Glutamatergic neuron (in vitro differentiated cells): ENCODE measurements at regions not wholly inside any gene's neighbourhood (a gene's known extent, or its start where the extent isn't known, plus 50 kb on each side); places are given as distances from the start of the nearest gene placed in this dataset.

Source experiments
- DNase-seq: peaks from one replicate; pipeline ENCODE4 v3.0.0; 2022
- H3K27ac Mint-ChIP-seq: one replicate; pipeline ENCODE4 v1.8.0; 2020; ENCODE audit warnings: mild to moderate bottlenecking, mixed read lengths, inconsistent platforms; ENCODE audit not compliant: unreplicated experiment
- H3K27me3 Mint-ChIP-seq: one replicate; pipeline ENCODE4 v1.8.0; 2020; ENCODE audit warnings: mild to moderate bottlenecking, moderate library complexity, mixed read lengths, inconsistent platforms; ENCODE audit not compliant: unreplicated experiment
- H3K36me3 Mint-ChIP-seq: one replicate; pipeline ENCODE4 v1.8.0; 2020; ENCODE audit warnings: mild to moderate bottlenecking, mixed read lengths, inconsistent platforms; ENCODE audit not compliant: unreplicated experiment
- H3K4me1 Mint-ChIP-seq: one replicate; pipeline ENCODE4 v1.8.0; 2020; ENCODE audit warnings: mild to moderate bottlenecking, low read depth, mixed read lengths, inconsistent platforms; ENCODE audit not compliant: unreplicated experiment
- H3K4me3 Mint-ChIP-seq: one replicate; pipeline ENCODE4 v1.8.0; 2020; ENCODE audit warnings: mild to moderate bottlenecking, mixed read lengths, inconsistent platforms; ENCODE audit not compliant: unreplicated experiment
- H3K9me3 Mint-ChIP-seq: one replicate; pipeline ENCODE4 v1.8.0; 2020; ENCODE audit warnings: mild to moderate bottlenecking, moderate library complexity, mixed read lengths, inconsistent platforms; ENCODE audit not compliant: unreplicated experiment
- TF ChIP-seq, protein P1 (sequence below): fragments of 200-600 bp; sonication (generic); IDR thresholded peaks from one replicate; pipeline ENCODE4 v1.5.0; 2021; ENCODE audit not compliant: partially characterized antibody, unreplicated experiment

DNA sequence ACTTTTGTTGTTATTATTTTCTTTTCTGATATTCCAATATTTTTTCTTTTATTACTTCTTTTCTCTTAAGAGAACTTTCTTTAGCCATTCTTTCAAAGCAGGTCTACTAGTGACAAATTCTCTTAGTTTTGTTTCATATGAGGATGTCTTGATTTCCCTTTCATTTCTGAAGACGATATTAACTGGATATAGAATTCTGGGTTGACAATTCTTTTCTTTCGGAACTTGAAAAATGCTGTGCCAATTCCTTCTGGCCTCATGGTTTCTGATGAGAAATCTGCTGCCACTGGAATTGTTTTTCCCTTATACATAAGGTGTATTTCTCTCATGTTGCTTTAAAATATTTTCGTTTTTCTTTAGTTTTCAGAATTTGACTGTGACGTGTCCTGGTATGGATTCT lies 97.0 kb upstream of the KIF5B start:
- TF ChIP-seq, protein P1, sequence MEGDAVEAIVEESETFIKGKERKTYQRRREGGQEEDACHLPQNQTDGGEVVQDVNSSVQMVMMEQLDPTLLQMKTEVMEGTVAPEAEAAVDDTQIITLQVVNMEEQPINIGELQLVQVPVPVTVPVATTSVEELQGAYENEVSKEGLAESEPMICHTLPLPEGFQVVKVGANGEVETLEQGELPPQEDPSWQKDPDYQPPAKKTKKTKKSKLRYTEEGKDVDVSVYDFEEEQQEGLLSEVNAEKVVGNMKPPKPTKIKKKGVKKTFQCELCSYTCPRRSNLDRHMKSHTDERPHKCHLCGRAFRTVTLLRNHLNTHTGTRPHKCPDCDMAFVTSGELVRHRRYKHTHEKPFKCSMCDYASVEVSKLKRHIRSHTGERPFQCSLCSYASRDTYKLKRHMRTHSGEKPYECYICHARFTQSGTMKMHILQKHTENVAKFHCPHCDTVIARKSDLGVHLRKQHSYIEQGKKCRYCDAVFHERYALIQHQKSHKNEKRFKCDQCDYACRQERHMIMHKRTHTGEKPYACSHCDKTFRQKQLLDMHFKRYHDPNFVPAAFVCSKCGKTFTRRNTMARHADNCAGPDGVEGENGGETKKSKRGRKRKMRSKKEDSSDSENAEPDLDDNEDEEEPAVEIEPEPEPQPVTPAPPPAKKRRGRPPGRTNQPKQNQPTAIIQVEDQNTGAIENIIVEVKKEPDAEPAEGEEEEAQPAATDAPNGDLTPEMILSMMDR, result no peak
- DNase-seq, result no peak
- Mint-ChIP-seq H3K27me3 (peaks cover 4% of the 10 kb centered on the region), H3K27ac (no peak overlapping the region), H3K9me3 (peaks cover 4% of the 10 kb centered on the region), H3K4me3 (no peak overlapping the region), H3K36me3 (peaks cover 4% of the 10 kb centered on the region), H3K4me1 (no peaks in the 10 kb centered on the region)

DNA sequence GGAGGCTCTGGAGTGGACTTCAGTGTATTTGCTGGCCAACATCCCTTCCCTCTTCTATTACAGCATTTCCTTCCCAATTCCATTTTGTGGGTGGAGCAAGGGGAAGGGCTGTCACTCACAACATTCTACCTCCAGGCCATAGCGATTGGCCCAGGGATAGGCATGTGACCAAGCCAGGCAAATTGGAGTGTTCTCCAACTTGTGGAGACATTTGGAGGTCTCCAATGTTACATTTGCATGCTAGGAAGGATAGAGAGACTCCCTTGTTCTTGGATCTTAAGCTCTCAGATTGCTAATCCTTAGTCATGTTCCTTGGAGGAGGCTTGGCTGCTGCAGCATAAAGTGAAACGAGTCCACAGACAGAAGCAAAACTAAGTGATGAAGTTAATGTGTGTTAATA lies 95.6 kb upstream of the KIF5B start:
- Mint-ChIP-seq H3K27me3 (peaks cover 4% of the 10 kb centered on the region), H3K4me3 (no peak overlapping the region), H3K27ac (no peak overlapping the region), H3K9me3 (peaks cover 4% of the 10 kb centered on the region), H3K36me3 (peaks cover 7% of the 10 kb centered on the region), H3K4me1 (no peaks in the 10 kb centered on the region)
- no peak for DNase-seq
- TF ChIP-seq, protein P1, result no peak

- Mint-ChIP-seq H3K27ac (no peak overlapping the region), H3K4me3 (no peak overlapping the region), H3K27me3 (peaks cover 4% of the 10 kb centered on the region), H3K36me3 (peaks cover 7% of the 10 kb centered on the region), H3K9me3 (peaks cover 4% of the 10 kb centered on the region), H3K4me1 (no peaks in the 10 kb centered on the region)
- DNase-seq, result no peak
- TF ChIP-seq, protein P1, result no peak
Observed at GRCh38 chr10:32150532-32151101, 94.4 kb upstream of the KIF5B start.

- H3K27me3 Mint-ChIP-seq, result peaks cover 4% of the 10 kb centered on the region
- no peak overlapping the region for H3K4me3 Mint-ChIP-seq
- TF ChIP-seq, protein P1, result no peak
- peaks cover 3% of the 10 kb centered on the region for H3K36me3 Mint-ChIP-seq
- DNase-seq, result no peak
- no peak overlapping the region for H3K27ac Mint-ChIP-seq
- H3K4me1 Mint-ChIP-seq, result no peaks in the 10 kb centered on the region
- H3K9me3 Mint-ChIP-seq, result peaks cover 4% of the 10 kb centered on the region
Observed at GRCh38 chr10:32149252-32149955, 93.2 kb upstream of the KIF5B start.

DNA sequence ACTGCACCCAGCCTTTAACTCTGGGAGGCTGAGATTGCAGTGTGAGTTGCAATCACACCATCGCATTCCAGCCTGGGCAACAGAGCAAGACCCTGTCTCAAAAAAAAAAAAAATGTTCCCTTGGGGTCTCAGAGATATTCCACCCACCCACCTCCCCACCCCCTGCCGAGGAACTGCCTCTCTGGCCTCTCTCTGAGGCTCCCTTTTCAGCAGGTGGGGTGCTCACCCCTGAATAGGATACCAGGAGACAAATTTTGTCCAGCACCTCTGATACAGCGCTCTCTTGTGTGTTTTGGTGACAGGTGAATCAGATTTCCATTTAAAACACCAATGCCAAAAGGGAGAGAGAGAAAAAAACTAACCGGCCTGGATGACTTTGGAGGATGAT lies 92.6 kb upstream of the KIF5B start:
- Mint-ChIP-seq H3K9me3 (peaks cover 4% of the 10 kb centered on the region), H3K27me3 (peaks cover 4% of the 10 kb centered on the region), H3K4me1 (no peaks in the 10 kb centered on the region), H3K27ac (no peak overlapping the region), H3K4me3 (no peak overlapping the region), H3K36me3 (peaks cover 3% of the 10 kb centered on the region)
- TF ChIP-seq, protein P1, result no peak
- DNase-seq, result no peak
